SK-N-SH treated with all-trans-retinoic acid at 6 μM for 48 hours (cell line): ENCODE measurements at regions not wholly inside any gene's neighbourhood (a gene's known extent, or its start where the extent isn't known, plus 50 kb on each side); places are given as distances from the start of the nearest gene placed in this dataset.

Source experiments
- ATAC-seq: fragments of 200-7000 bp; cut with Tn5 transposase; 3 replicates; pipeline ENCODE4 v1.9.1; 2020; ENCODE audit warnings: mild to moderate bottlenecking, moderate library complexity
- ARNTL ChIP-seq: fragments of 450-650 bp; formaldehyde crosslinking; IDR thresholded peaks from 2 replicates; pipeline ENCODE4 v1.5.0; 2020; ENCODE audit warnings: low read depth, mild to moderate bottlenecking, moderate library complexity, borderline replicate concordance
- BACH2 ChIP-seq: fragments of 250-450 bp; sonication (Bioruptor Pico); IDR thresholded peaks from 2 replicates; pipeline ENCODE4 v1.9.0; 2021; ENCODE audit warnings: mild to moderate bottlenecking, borderline replicate concordance
- CREB5 ChIP-seq: fragments of 250-450 bp; sonication (Bioruptor Pico); IDR thresholded peaks from 2 replicates; pipeline ENCODE4 v1.5.1; 2020; ENCODE audit warnings: low read depth, mild to moderate bottlenecking, moderate library complexity
- CSRNP3 ChIP-seq: fragments of 250-450 bp; sonication (Bioruptor Pico); IDR thresholded peaks from 2 replicates; pipeline ENCODE4 v1.5.1; 2021; ENCODE audit warnings: mild to moderate bottlenecking, moderate library complexity
- ESRRG ChIP-seq: fragments of 250-450 bp; sonication (Bioruptor Pico); IDR thresholded peaks from 2 replicates; pipeline ENCODE4 v1.6.1; 2021; ENCODE audit warnings: mild to moderate bottlenecking
- GLIS3 ChIP-seq: fragments of 250-450 bp; sonication (Bioruptor Pico); IDR thresholded peaks from 2 replicates; pipeline ENCODE4 v1.5.0; 2020; ENCODE audit warnings: mild to moderate bottlenecking, moderate library complexity
- ISL1 ChIP-seq: fragments of 250-450 bp; sonication (Bioruptor Pico); IDR thresholded peaks from 2 replicates; pipeline ENCODE4 v2.1.2; 2022; ENCODE audit warnings: mild to moderate bottlenecking, moderate library complexity
- OSR1 ChIP-seq: fragments of 250-450 bp; sonication (Bioruptor Pico); IDR thresholded peaks from 2 replicates; pipeline ENCODE4 v1.8.0; 2022; ENCODE audit warnings: moderate library complexity, mild to moderate bottlenecking, inconsistent platforms
- PPARA ChIP-seq: fragments of 250-450 bp; sonication (Bioruptor Pico); IDR thresholded peaks from 2 replicates; pipeline ENCODE4 v1.5.0; 2020; ENCODE audit warnings: mild to moderate bottlenecking, borderline replicate concordance
- RARB ChIP-seq: fragments of 250-450 bp; sonication (Bioruptor Pico); IDR thresholded peaks from 2 replicates; pipeline ENCODE4 v1.8.0; 2021; ENCODE audit warnings: mild to moderate bottlenecking, moderate library complexity
- SNAI2 ChIP-seq: fragments of 250-450 bp; sonication (Bioruptor Pico); IDR thresholded peaks from 2 replicates; pipeline ENCODE4 v1.5.0; 2020; ENCODE audit warnings: mild to moderate bottlenecking, moderate library complexity
- TCF4 ChIP-seq: fragments of 250-450 bp; sonication (Bioruptor Pico); IDR thresholded peaks from 2 replicates; pipeline ENCODE4 v1.8.0; 2021; ENCODE audit warnings: mild to moderate bottlenecking, moderate library complexity, borderline replicate concordance
- TOX ChIP-seq: fragments of 250-450 bp; sonication (Bioruptor Pico); IDR thresholded peaks from 2 replicates; pipeline ENCODE4 v1.8.0; 2021; ENCODE audit warnings: mild to moderate bottlenecking, moderate library complexity, borderline replicate concordance
- ZC3H10 ChIP-seq: fragments of 250-450 bp; sonication (Bioruptor Pico); IDR thresholded peaks from 2 replicates; pipeline ENCODE4 v1.5.1; 2021; ENCODE audit warnings: mild to moderate bottlenecking, moderate library complexity
- ZFP3 ChIP-seq: fragments of 250-450 bp; sonication (Bioruptor Pico); IDR thresholded peaks from 2 replicates; pipeline ENCODE4 v1.5.0; 2020; ENCODE audit warnings: mild to moderate bottlenecking, moderate library complexity
- ZFP30 ChIP-seq: fragments of 450-650 bp; formaldehyde crosslinking; IDR thresholded peaks from 2 replicates; pipeline ENCODE4 v1.5.0; 2022; ENCODE audit warnings: mild to moderate bottlenecking, moderate library complexity
- ZNF565 ChIP-seq: fragments of 450-650 bp; formaldehyde crosslinking; conservative IDR thresholded peaks from 2 replicates; pipeline ENCODE4 v1.5.0; 2020; ENCODE audit warnings: low read depth, mild to moderate bottlenecking, moderate library complexity
- ZNF70 ChIP-seq: fragments of 450-650 bp; formaldehyde crosslinking; IDR thresholded peaks from 2 replicates; pipeline ENCODE4 v1.5.0; 2020; ENCODE audit warnings: mild to moderate bottlenecking, moderate library complexity
- ZNF8 ChIP-seq: fragments of 450-650 bp; formaldehyde crosslinking; IDR thresholded peaks from 2 replicates; pipeline ENCODE4 v1.5.0; 2020; ENCODE audit warnings: mild to moderate bottlenecking, moderate library complexity
- TF ChIP-seq, protein P1 (sequence below): fragments of 250-450 bp; sonication (Bioruptor Pico); IDR thresholded peaks from 2 replicates; pipeline ENCODE4 v1.8.0; 2020; ENCODE audit warnings: mild to moderate bottlenecking, moderate library complexity, borderline replicate concordance
- TF ChIP-seq, protein P2 (sequence below): fragments of 250-450 bp; sonication (Bioruptor Pico); IDR thresholded peaks from 2 replicates; pipeline ENCODE4 v1.8.0; 2021; ENCODE audit warnings: low read depth, mild to moderate bottlenecking, moderate library complexity, borderline replicate concordance

- TF ChIP-seq ZFP3 (CRISPR knock-in tag), result no peak
- TF ChIP-seq, protein P1, sequence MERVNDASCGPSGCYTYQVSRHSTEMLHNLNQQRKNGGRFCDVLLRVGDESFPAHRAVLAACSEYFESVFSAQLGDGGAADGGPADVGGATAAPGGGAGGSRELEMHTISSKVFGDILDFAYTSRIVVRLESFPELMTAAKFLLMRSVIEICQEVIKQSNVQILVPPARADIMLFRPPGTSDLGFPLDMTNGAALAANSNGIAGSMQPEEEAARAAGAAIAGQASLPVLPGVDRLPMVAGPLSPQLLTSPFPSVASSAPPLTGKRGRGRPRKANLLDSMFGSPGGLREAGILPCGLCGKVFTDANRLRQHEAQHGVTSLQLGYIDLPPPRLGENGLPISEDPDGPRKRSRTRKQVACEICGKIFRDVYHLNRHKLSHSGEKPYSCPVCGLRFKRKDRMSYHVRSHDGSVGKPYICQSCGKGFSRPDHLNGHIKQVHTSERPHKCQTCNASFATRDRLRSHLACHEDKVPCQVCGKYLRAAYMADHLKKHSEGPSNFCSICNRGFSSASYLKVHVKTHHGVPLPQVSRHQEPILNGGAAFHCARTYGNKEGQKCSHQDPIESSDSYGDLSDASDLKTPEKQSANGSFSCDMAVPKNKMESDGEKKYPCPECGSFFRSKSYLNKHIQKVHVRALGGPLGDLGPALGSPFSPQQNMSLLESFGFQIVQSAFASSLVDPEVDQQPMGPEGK (CRISPR knock-in tag), result no peak
- no peak for TF ChIP-seq ZNF565 (CRISPR knock-in tag)
- TF ChIP-seq ARNTL (CRISPR knock-in tag), result no peak
- TF ChIP-seq ESRRG (CRISPR knock-in tag), result no peak
Measured at GRCh38 chr9:88920645-88921044, 70.6 kb upstream of the S1PR3 start (continued).

DNA sequence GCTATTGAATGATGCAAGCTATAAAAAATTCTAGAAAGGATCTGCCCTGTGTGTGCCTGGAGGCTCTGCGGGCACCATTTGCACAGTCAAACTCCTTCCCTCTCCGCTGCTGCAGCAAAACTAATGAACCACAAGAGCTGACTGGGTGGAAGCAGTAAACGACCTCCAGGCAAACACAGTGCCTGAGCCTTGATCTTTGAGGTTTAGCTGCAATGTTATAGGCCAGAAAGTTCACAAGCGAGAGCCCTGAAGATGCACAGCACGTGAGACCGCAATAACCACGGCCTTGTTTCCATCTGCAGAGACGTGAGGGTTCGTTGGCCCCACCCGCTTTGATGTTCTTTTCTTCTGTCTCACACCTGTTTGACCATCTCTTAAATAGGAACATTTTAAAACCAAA, 69.2 kb upstream of the S1PR3 start:
- ATAC-seq, result no peak

GRCh38 chr9:88923092-88923491, 68.2 kb upstream of the S1PR3 start:
- no peak for ATAC-seq
- TF ChIP-seq ISL1 (no peak), ZFP30 (CRISPR knock-in tag) (no peak), ZNF8 (CRISPR knock-in tag) (no peak), SNAI2 (CRISPR knock-in tag) (no peak), PPARA (no peak), ZNF70 (CRISPR knock-in tag) (no peak), ARNTL (CRISPR knock-in tag) (no peak), TOX (CRISPR knock-in tag) (no peak), CREB5 (CRISPR knock-in tag) (no peak), ESRRG (CRISPR knock-in tag) (no peak), TCF4 (no peak)
- TF ChIP-seq, protein P2, sequence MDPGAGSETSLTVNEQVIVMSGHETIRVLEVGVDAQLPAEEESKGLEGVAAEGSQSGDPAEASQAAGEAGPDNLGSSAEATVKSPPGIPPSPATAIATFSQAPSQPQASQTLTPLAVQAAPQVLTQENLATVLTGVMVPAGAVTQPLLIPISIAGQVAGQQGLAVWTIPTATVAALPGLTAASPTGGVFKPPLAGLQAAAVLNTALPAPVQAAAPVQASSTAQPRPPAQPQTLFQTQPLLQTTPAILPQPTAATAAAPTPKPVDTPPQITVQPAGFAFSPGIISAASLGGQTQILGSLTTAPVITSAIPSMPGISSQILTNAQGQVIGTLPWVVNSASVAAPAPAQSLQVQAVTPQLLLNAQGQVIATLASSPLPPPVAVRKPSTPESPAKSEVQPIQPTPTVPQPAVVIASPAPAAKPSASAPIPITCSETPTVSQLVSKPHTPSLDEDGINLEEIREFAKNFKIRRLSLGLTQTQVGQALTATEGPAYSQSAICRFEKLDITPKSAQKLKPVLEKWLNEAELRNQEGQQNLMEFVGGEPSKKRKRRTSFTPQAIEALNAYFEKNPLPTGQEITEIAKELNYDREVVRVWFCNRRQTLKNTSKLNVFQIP (CRISPR knock-in tag), result no peak
- TF ChIP-seq, all 23 proteins: peak for 0

More for the DNA sequence above, 69.2 kb upstream of the S1PR3 start:
- TF ChIP-seq TOX (CRISPR knock-in tag) (no peak), GLIS3 (CRISPR knock-in tag) (no peak)

GRCh38 chr9:88923653-88924288, 67.5 kb upstream of the S1PR3 start:
- no peak for ATAC-seq
- TF ChIP-seq ARNTL (CRISPR knock-in tag), result no peak
- no peak for TF ChIP-seq SNAI2 (CRISPR knock-in tag)
- no peak for TF ChIP-seq TOX (CRISPR knock-in tag)
- no peak for TF ChIP-seq ZNF70 (CRISPR knock-in tag)
- TF ChIP-seq, protein P2 (CRISPR knock-in tag), result no peak
- TF ChIP-seq ZC3H10 (CRISPR knock-in tag), result no peak
- TF ChIP-seq CSRNP3 (CRISPR knock-in tag), result no peak
- no peak for TF ChIP-seq OSR1 (CRISPR knock-in tag)
- TF ChIP-seq TCF4, result no peak
- TF ChIP-seq BACH2, result no peak
- TF ChIP-seq PPARA, result no peak
- TF ChIP-seq ZFP30 (CRISPR knock-in tag), result no peak
- no peak for TF ChIP-seq RARB (CRISPR knock-in tag)
- TF ChIP-seq CREB5 (CRISPR knock-in tag), result no peak
- TF ChIP-seq, protein P1 (CRISPR knock-in tag), result no peak
- no peak for TF ChIP-seq GLIS3 (CRISPR knock-in tag)
- TF ChIP-seq ZNF8 (CRISPR knock-in tag), result no peak
- TF ChIP-seq ISL1, result no peak
- TF ChIP-seq ZNF565 (CRISPR knock-in tag), result no peak
